PC-9 (cell line): ENCODE measurements at regions not wholly inside any gene's neighbourhood (a gene's known extent, or its start where the extent isn't known, plus 50 kb on each side); places are given as distances from the start of the nearest gene placed in this dataset.

ENCODE experiments used
- BruUV-seq: library from RNA; stranded (reverse); fragments of 400-500 nt; replicated peaks from 2 replicates; lab custom pipeline; 2021; lab: Mats Ljungman, UMichigan
- CTCF ChIA-PET: fragments of 300-600 bp; sonication (Branson Sonifier 250); formaldehyde crosslinking; loops from one replicate; lab custom pipeline; 2022; ENCODE audit warnings: antibody characterized with exemption; lab: Charles Lee
- POLR2A ChIA-PET: fragments of 300-600 bp; sonication (Branson Sonifier 250); formaldehyde crosslinking; loops from one replicate; lab custom pipeline; 2022; ENCODE audit warnings: antibody characterized with exemption; ENCODE audit not compliant: unreplicated experiment; lab: Charles Lee
- DNase-seq, 2 experiments: peaks; one replicate each; pipeline versions ENCODE4 v3.0.0 to v3.0.0-alpha.2; 2015 to 2022; ENCODE audit warnings: mixed read lengths in 1 of 2
- H2AFZ ChIP-seq: fragments of 200-600 bp; sonication (generic); 2 replicates; pipeline ENCODE4 v1.8.1; 2017; ENCODE audit warnings: antibody characterized with exemption
- H3F3A ChIP-seq: fragments of 200-600 bp; sonication (generic); 2 replicates; pipeline ENCODE4 v1.8.1; 2017; ENCODE audit warnings: antibody characterized with exemption, mild to moderate bottlenecking, low read depth; ENCODE audit not compliant: insufficient read depth
- H3K27ac ChIP-seq: fragments of 200-600 bp; sonication (generic); 2 replicates; pipeline ENCODE4 v1.6.1; 2016; ENCODE audit warnings: mixed run types
- H3K27me3 ChIP-seq: fragments of 200-600 bp; sonication (generic); 2 replicates; pipeline ENCODE4 v1.6.1; 2016; ENCODE audit warnings: low read depth, mixed run types; ENCODE audit not compliant: insufficient read depth
- H3K36me3 ChIP-seq: fragments of 200-600 bp; sonication (generic); 2 replicates; pipeline ENCODE4 v1.6.1; 2016; ENCODE audit warnings: low read depth, mixed run types
- H3K4me1 ChIP-seq: fragments of 200-600 bp; sonication (generic); replicated peaks from 2 replicates; pipeline ENCODE4 v1.6.1; 2016; ENCODE audit warnings: mixed run types; ENCODE audit not compliant: insufficient read depth
- H3K4me2 ChIP-seq: fragments of 200-600 bp; sonication (generic); 2 replicates; pipeline ENCODE4 v1.6.1; 2017; ENCODE audit warnings: mixed run types
- H3K4me3 ChIP-seq: fragments of 200-600 bp; sonication (generic); 2 replicates; pipeline ENCODE4 v1.6.1; 2016; ENCODE audit warnings: mixed run types
- H3K79me2 ChIP-seq: fragments of 200-600 bp; sonication (generic); 2 replicates; pipeline ENCODE4 v1.6.1; 2017; ENCODE audit warnings: low read depth, mixed run types
- H3K9me2 ChIP-seq: fragments of 200-600 bp; sonication (generic); 2 replicates; pipeline ENCODE4 v1.8.1; 2017; ENCODE audit warnings: mild to moderate bottlenecking; ENCODE audit not compliant: insufficient read depth
- H3K9me3 ChIP-seq: fragments of 200-600 bp; sonication (generic); 2 replicates; pipeline ENCODE4 v1.8.1; 2016; ENCODE audit warnings: low read depth; ENCODE audit not compliant: insufficient read depth
- H4K20me1 ChIP-seq: fragments of 200-600 bp; sonication (generic); 2 replicates; pipeline ENCODE4 v1.8.1; 2017; ENCODE audit not compliant: insufficient read depth
- EZH2 ChIP-seq: fragments of 200-600 bp; sonication (generic); IDR thresholded peaks from 2 replicates; pipeline ENCODE4 v1.8.0; 2017; ENCODE audit warnings: antibody characterized with exemption, low read depth
- intact Hi-C: fragments of 100-400 bp; cut with micrococcal nuclease; formaldehyde crosslinking; loops from one replicate; pipeline ENCODE4 v1.10.0; 2022; ENCODE audit not compliant: unreplicated experiment
- TF ChIP-seq, protein P1 (sequence below): fragments of 200-600 bp; sonication (generic); conservative IDR thresholded peaks from 2 replicates; pipeline ENCODE4 v1.6.1; 2017; ENCODE audit warnings: mixed run types, antibody characterized with exemption, mild to moderate bottlenecking, moderate library complexity

DNA sequence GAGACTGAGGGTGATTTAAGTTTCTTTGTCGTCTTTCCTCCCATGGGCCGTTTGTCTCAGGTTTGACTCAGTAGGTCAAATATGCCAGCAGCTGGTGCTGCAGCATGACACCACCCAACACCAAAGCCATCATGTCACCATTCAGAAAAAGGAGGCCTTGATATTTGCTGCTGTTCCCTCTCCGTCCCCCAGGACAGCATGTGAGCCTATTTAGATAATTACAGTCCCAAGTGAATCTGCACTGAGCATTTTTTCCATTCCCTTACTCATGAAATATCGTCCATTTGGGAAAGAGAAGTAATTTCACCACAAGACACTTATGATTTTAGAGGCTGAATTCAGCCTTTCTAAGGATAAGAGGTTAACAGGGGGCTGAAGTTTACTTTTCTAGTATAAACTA is 62.2 kb upstream of the ADORA2B start:
- H3F3A ChIP-seq, result no peaks in the 10 kb centered on the region; the same call in 1 of the 2 replicates
- no TSS peak for BruUV-seq
- no peaks in the 10 kb centered on the region for H3K79me2 ChIP-seq
- H3K4me3 ChIP-seq, result no peak overlapping the region
- ChIA-PET POLR2A (no interaction called here), CTCF (no interaction called here)
- intact Hi-C loops, result no loop called here
- no peaks in the 10 kb centered on the region for H3K9me3 ChIP-seq
- H3K27me3 ChIP-seq, result no peaks in the 10 kb centered on the region
- no peaks in the 10 kb centered on the region for H3K36me3 ChIP-seq
- H3K4me2 ChIP-seq, result no peak overlapping the region
- no peak for DNase-seq
- peaks cover 19% of the 10 kb centered on the region for H3K4me1 ChIP-seq
- H2AFZ ChIP-seq, result no peak overlapping the region
- H4K20me1 ChIP-seq, result no peaks in the 10 kb centered on the region
- no peak overlapping the region for H3K27ac ChIP-seq
- TF ChIP-seq, protein P1, sequence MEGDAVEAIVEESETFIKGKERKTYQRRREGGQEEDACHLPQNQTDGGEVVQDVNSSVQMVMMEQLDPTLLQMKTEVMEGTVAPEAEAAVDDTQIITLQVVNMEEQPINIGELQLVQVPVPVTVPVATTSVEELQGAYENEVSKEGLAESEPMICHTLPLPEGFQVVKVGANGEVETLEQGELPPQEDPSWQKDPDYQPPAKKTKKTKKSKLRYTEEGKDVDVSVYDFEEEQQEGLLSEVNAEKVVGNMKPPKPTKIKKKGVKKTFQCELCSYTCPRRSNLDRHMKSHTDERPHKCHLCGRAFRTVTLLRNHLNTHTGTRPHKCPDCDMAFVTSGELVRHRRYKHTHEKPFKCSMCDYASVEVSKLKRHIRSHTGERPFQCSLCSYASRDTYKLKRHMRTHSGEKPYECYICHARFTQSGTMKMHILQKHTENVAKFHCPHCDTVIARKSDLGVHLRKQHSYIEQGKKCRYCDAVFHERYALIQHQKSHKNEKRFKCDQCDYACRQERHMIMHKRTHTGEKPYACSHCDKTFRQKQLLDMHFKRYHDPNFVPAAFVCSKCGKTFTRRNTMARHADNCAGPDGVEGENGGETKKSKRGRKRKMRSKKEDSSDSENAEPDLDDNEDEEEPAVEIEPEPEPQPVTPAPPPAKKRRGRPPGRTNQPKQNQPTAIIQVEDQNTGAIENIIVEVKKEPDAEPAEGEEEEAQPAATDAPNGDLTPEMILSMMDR, result no peak
- no peak for TF ChIP-seq EZH2
- no peaks in the 10 kb centered on the region for H3K9me2 ChIP-seq

DNA sequence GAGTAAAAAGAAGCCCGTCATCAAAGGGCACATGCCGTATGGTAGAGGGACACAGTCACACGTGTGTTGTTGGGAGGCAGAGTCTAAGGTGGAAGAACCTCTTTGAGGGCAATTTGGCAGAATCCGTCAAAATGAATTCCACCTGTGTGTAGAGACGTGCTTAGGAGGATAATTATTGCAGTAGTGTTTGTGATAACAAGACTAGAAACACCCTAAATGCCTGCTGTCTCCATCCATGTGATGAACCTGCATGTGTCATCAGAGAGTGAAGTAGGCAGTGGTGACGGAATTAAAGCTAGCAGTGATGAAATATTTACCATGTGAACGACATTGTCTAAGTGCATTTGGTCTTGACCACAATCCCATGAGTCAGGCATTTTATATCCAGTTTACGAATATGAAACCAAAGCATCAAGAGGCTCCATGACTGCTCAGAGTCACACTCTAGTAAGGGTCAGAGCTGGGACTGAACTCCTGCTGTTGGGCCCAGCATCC is 61.3 kb upstream of the ADORA2B start:
- DNase-seq, result peak; percentile 23 to 81
- no peaks in the 10 kb centered on the region for H3K36me3 ChIP-seq
- no peaks in the 10 kb centered on the region for H3K9me2 ChIP-seq
- TSS peak; percentile 100 for BruUV-seq
- no peaks in the 10 kb centered on the region for H4K20me1 ChIP-seq
- H3K9me3 ChIP-seq, result no peaks in the 10 kb centered on the region
- no peaks in the 10 kb centered on the region for H3K79me2 ChIP-seq
- H3K27ac ChIP-seq, result peak overlapping the region; percentile 53; the same call in 1 of the 2 replicates
- H3F3A ChIP-seq, result peaks cover 5% of the 10 kb centered on the region; the same call in 1 of the 2 replicates
- no peak overlapping the region for H2AFZ ChIP-seq
- no peak overlapping the region for H3K4me3 ChIP-seq
- ChIA-PET CTCF (no interaction called here), POLR2A (interaction anchor here (0.6 to 1.1 kb wide), 4 partner anchors 27 to 1506 kb away, joined by 3 to 7 read pairs (median 4); no protein-coding TSS in a partner anchor)
- H3K4me2 ChIP-seq, result no peak overlapping the region
- H3K4me1 ChIP-seq, result peaks cover 26% of the 10 kb centered on the region
- no peak for TF ChIP-seq EZH2
- TF ChIP-seq, protein P1, result no peak
- intact Hi-C loops, result no loop called here
- no peaks in the 10 kb centered on the region for H3K27me3 ChIP-seq

DNA sequence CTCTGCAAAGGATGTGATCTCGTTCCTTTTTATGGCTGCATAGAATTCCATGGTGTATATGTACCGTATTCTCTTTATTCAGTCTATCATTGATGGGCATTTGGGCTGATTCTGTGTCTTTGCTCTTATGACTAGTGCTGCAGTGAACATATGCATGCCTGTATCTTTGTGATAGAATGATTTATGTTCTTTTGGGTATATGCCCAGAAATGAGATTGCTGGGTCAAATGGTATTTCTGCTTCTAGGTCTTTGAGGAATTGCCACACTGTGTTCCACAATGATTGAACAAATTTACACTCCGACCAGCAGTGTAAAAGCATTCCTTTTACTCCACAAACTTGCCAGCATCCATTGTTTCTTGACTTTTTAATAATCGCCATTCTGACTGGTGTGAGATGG is 60.2 kb upstream of the ADORA2B start:
- Histone ChIP-seq H3K9me2 (no peaks in the 10 kb centered on the region), H3K79me2 (no peaks in the 10 kb centered on the region), H3K4me3 (no peak overlapping the region), H3K27me3 (no peaks in the 10 kb centered on the region), H3K9me3 (no peaks in the 10 kb centered on the region), H3K36me3 (no peaks in the 10 kb centered on the region), H3F3A (peaks cover 5% of the 10 kb centered on the region; the same call in 1 of the 2 replicates), H3K27ac (0 out of 2 replicates have a peak overlapping the region, but pooled peaks have one; percentile 53), H3K4me2 (no peak overlapping the region), H2AFZ (no peak overlapping the region), H3K4me1 (peaks cover 26% of the 10 kb centered on the region), H4K20me1 (no peaks in the 10 kb centered on the region)
- ChIA-PET CTCF (no interaction called here), POLR2A (no interaction called here)
- no peak for TF ChIP-seq EZH2
- no peak for DNase-seq
- no TSS peak for BruUV-seq
- intact Hi-C loops, result no loop called here

DNA sequence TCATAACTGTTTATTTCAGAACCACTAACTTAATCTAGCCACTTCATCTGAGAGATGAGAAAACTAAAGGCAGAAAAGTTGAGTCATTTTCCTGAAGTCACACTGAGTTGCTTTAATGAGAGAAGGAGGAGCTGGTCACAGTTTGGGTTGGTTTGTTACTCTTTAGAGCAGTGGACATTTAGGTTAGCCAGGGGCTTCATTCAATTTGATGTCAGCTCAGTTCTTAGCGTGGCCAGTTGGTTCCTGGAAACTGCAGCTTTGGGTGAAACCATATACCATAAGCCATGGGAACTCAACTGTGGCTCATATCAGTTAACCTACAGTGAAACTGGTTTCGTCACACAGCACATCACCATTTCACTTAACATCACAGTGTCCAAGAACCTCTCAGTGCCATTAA is 59.2 kb upstream of the ADORA2B start:
- peaks cover 5% of the 10 kb centered on the region; the same call in 1 of the 2 replicates for H3F3A ChIP-seq
- no peak overlapping the region for H3K4me3 ChIP-seq
- no peaks in the 10 kb centered on the region for H3K79me2 ChIP-seq
- no peak overlapping the region for H3K4me2 ChIP-seq
- H3K36me3 ChIP-seq, result no peaks in the 10 kb centered on the region
- no peak overlapping the region for H2AFZ ChIP-seq
- no peaks in the 10 kb centered on the region for H3K27me3 ChIP-seq
- intact Hi-C loops, result no loop called here
- CTCF ChIA-PET, result no interaction called here
- POLR2A ChIA-PET, result no interaction called here
- TF ChIP-seq, protein P1, result no peak
- no peak for TF ChIP-seq EZH2
- no peaks in the 10 kb centered on the region for H3K9me2 ChIP-seq
- H3K4me1 ChIP-seq, result peaks cover 29% of the 10 kb centered on the region
- H3K9me3 ChIP-seq, result no peaks in the 10 kb centered on the region
- H3K27ac ChIP-seq, result no peak overlapping the region
- no peaks in the 10 kb centered on the region for H4K20me1 ChIP-seq
- no TSS peak for BruUV-seq
- DNase-seq, result no peak
